ENCODE measurements at regions not wholly inside any gene's neighbourhood (a gene's known extent, or its start where the extent isn't known, plus 50 kb on each side); places are given as distances from the start of the nearest gene placed in this dataset.
"Not testable (repeated sequence)": the region's sequence is repeated elsewhere in the genome, so short reads cannot be mapped to it uniquely, and the experiment has no call there.

DNA sequence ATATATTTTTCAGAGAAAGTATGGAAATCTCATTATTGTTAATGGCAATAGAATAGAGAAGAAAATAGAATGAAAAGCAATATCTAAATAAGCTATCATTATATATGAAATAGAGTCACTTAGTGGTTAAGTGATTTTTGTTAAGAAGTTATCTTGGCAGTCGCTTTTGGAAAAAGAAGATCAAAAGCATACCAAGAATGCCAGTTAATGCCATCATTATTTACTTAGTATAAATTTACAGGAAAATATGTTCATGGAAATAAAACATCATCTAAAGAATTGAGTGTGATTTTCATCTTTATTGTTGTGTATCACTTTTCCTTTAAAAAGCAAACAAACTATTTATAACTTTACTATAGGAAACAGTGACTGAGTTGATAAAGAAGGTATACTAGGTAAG, 85.3 kb upstream of the GPR101 start:
- no peaks in the 10 kb centered on the region for H3K27me3 ChIP-seq (ENCODE audit: low read depth)
- no peak overlapping the region for H3K27ac ChIP-seq (replicated peaks)
- H3K4me3 ChIP-seq = no peak overlapping the region
- intact Hi-C loops (cut with micrococcal nuclease) = no loop called here
- H3K36me3 ChIP-seq = no peaks in the 10 kb centered on the region
- TF ChIP-seq, protein P1, sequence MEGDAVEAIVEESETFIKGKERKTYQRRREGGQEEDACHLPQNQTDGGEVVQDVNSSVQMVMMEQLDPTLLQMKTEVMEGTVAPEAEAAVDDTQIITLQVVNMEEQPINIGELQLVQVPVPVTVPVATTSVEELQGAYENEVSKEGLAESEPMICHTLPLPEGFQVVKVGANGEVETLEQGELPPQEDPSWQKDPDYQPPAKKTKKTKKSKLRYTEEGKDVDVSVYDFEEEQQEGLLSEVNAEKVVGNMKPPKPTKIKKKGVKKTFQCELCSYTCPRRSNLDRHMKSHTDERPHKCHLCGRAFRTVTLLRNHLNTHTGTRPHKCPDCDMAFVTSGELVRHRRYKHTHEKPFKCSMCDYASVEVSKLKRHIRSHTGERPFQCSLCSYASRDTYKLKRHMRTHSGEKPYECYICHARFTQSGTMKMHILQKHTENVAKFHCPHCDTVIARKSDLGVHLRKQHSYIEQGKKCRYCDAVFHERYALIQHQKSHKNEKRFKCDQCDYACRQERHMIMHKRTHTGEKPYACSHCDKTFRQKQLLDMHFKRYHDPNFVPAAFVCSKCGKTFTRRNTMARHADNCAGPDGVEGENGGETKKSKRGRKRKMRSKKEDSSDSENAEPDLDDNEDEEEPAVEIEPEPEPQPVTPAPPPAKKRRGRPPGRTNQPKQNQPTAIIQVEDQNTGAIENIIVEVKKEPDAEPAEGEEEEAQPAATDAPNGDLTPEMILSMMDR (IDR thresholded peaks at IDR 0.05; ENCODE audit: borderline replicate concordance) = no peak
- DNase-seq = no peak
- no peaks in the 10 kb centered on the region for H3K9me3 ChIP-seq (replicated peaks)
- no peaks in the 10 kb centered on the region for H3K4me1 ChIP-seq

DNA sequence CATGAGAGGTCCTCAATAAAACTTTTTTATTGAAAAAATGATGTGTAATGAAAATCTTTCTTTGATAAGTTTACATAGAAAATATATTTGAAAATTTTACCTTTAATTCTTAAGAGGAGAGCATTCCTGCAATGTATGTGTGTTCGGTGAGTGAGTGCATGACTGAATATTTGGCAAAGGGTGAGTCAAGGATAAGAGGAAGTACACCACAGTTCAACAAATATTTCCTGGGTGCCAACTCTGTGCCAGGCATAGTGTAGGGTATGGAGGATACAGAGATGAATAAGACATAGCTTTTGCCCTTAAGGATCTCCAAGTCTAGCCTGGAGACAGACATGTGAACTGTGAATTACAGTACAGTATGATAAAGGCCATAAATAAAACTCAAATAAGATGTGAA, 84.7 kb upstream of the GPR101 start:
- Histone ChIP-seq H3K36me3 (no peaks in the 10 kb centered on the region), H3K27ac (replicated peaks) (no peak overlapping the region), H3K9me3 (replicated peaks) (no peaks in the 10 kb centered on the region), H3K4me1 (no peaks in the 10 kb centered on the region), H3K27me3 (ENCODE audit: low read depth) (no peaks in the 10 kb centered on the region), H3K4me3 (no peak overlapping the region)
- TF ChIP-seq, protein P1 (IDR thresholded peaks at IDR 0.05; ENCODE audit: borderline replicate concordance) = no peak
- intact Hi-C loops (cut with micrococcal nuclease) = no loop called here
- no peak for DNase-seq

- H3K36me3 ChIP-seq = no peaks in the 10 kb centered on the region
- no peaks in the 10 kb centered on the region for H3K4me1 ChIP-seq
- no peaks in the 10 kb centered on the region for H3K9me3 ChIP-seq (replicated peaks)
- DNase-seq = no peak
- intact Hi-C loops (cut with micrococcal nuclease) = no loop called here
- no peak overlapping the region for H3K27ac ChIP-seq (replicated peaks)
- TF ChIP-seq, protein P1 (IDR thresholded peaks at IDR 0.05; ENCODE audit: borderline replicate concordance) = no peak
- no peaks in the 10 kb centered on the region for H3K27me3 ChIP-seq (ENCODE audit: low read depth)
- H3K4me3 ChIP-seq = no peak overlapping the region
Measured at GRCh38 chrX:137118136-137118535, 84.3 kb upstream of the GPR101 start.

DNA sequence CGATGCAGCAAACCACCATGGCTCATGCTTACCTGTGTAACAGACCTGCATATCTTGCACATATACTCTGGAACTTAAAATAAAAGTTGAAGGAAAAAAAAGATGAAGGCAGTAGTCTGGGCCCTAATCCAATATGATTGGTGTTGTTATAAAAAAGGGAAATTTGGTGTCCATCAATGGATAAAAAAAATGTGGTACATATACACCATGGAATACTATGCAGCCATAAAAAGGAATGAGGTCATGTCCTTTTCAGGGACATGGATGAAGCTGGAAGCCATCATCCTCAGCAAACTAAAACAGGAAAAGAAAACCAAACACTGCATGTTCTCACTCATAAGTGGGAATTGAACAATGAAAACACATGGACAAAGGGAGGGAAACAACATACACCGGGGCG, 74.1 kb upstream of the GPR101 start:
- H3K36me3 ChIP-seq; DNase-seq; H3K4me1 ChIP-seq; H3K9me3 ChIP-seq (replicated peaks); intact Hi-C loops (cut with micrococcal nuclease); H3K27me3 ChIP-seq (ENCODE audit: low read depth); H3K4me3 ChIP-seq; H3K27ac ChIP-seq (replicated peaks): not testable (repeated sequence)

- H3K4me3 ChIP-seq = no peak overlapping the region
- TF ChIP-seq, protein P1 (IDR thresholded peaks at IDR 0.05; ENCODE audit: borderline replicate concordance) = no peak
- intact Hi-C loops (cut with micrococcal nuclease) = no loop called here
- no peaks in the 10 kb centered on the region for H3K27me3 ChIP-seq (ENCODE audit: low read depth)
- H3K4me1 ChIP-seq = no peaks in the 10 kb centered on the region
- no peak overlapping the region for H3K27ac ChIP-seq (replicated peaks)
- H3K36me3 ChIP-seq = no peaks in the 10 kb centered on the region
- H3K9me3 ChIP-seq (replicated peaks) = no peaks in the 10 kb centered on the region
- no peak for DNase-seq
Measured at GRCh38 chrX:137101273-137101990, 67.6 kb upstream of the GPR101 start.

All from left ventricle myocardium inferior (tissue), 1 donor.